HEK293 (cell line): ENCODE measurements at regions not wholly inside any gene's neighbourhood (a gene's known extent, or its start where the extent isn't known, plus 50 kb on each side); places are given as distances from the start of the nearest gene placed in this dataset.

Experiments used
- CTCF ChIA-PET: fragments of 350-600 bp; formaldehyde crosslinking; extraction: SDS; loops from one replicate; lab custom pipeline; 2021; ENCODE audit warnings: antibody characterized with exemption; lab: Yijun Ruan, JAX
- POLR2A ChIA-PET: fragments of 300-600 bp; formaldehyde crosslinking; extraction: SDS; loops from one replicate; lab custom pipeline; 2020; ENCODE audit warnings: antibody characterized with exemption, inconsistent platforms; lab: Yijun Ruan, JAX
- H3K27ac ChIP-seq: fragments of 200-500 bp; sonication (Bioruptor generic); 2 replicates; pipeline ENCODE4 v1.5.1; 2014; ENCODE audit warnings: low read depth, low read length, control low read depth, inconsistent platforms; ENCODE audit errors: extremely low read depth
- H3K36me3 ChIP-seq, 2 experiments: fragments of 200-500 bp in 1 of 2; sonication (Bioruptor generic) in 1 of 2; 1 replicate in 1 of 2; 2 replicates in 1 of 2; pipeline ENCODE4 v1.5.1; 2014 to 2017; ENCODE audit warnings: inconsistent platforms in 2 of 2, low read length in 2 of 2; ENCODE audit not compliant: control insufficient read depth in 2 of 2, insufficient read depth in 1 of 2
- H3K4me1 ChIP-seq: fragments of 200-500 bp; sonication (Bioruptor generic); 2 replicates; pipeline ENCODE4 v1.5.1; 2014; ENCODE audit warnings: mild to moderate bottlenecking, low read length, inconsistent platforms; ENCODE audit not compliant: control insufficient read depth, insufficient read depth
- H3K4me3 ChIP-seq: 2 replicates; pipeline ENCODE4 v1.5.1; 2011; ENCODE audit warnings: low read depth, mild to moderate bottlenecking, control low read depth, low read length, moderate library complexity
- H3K9me3 ChIP-seq: fragments of 200-500 bp; sonication (Bioruptor generic); 2 replicates; pipeline ENCODE4 v1.5.1; 2014; ENCODE audit warnings: low read depth, low read length, inconsistent platforms; ENCODE audit not compliant: control insufficient read depth, insufficient read depth
- OSR2 ChIP-seq: fragments of 450-650 bp; formaldehyde crosslinking; IDR thresholded peaks from 2 replicates; pipeline ENCODE4 v1.5.1; 2016; ENCODE audit warnings: missing biosample characterization, missing genetic modification characterization
- ZNF174 ChIP-seq: fragments of 450-650 bp; formaldehyde crosslinking; IDR thresholded peaks from 2 replicates; pipeline ENCODE4 v1.5.0; 2017; ENCODE audit warnings: missing biosample characterization, mild to moderate bottlenecking, missing genetic modification characterization
- ZNF184 ChIP-seq: fragments of 450-650 bp; IDR thresholded peaks from 2 replicates; pipeline ENCODE4 v1.5.1; 2018; ENCODE audit warnings: missing biosample characterization, mild to moderate bottlenecking, missing genetic modification characterization
- ZNF214 ChIP-seq: fragments of 450-650 bp; formaldehyde crosslinking; IDR thresholded peaks from 2 replicates; pipeline ENCODE4 v1.5.1; 2017; ENCODE audit warnings: missing biosample characterization, mild to moderate bottlenecking, missing genetic modification characterization, borderline replicate concordance
- ZNF223 ChIP-seq: fragments of 450-650 bp; formaldehyde crosslinking; IDR thresholded peaks from 2 replicates; pipeline ENCODE4 v1.5.1; 2016; ENCODE audit warnings: missing biosample characterization, missing genetic modification characterization
- ZNF335 ChIP-seq: fragments of 450-650 bp; formaldehyde crosslinking; conservative IDR thresholded peaks from 2 replicates; pipeline ENCODE4 v1.5.1; 2016; ENCODE audit warnings: missing biosample characterization, missing genetic modification characterization
- ZNF521 ChIP-seq: fragments of 450-650 bp; formaldehyde crosslinking; IDR thresholded peaks from 2 replicates; pipeline ENCODE4 v1.5.1; 2017; ENCODE audit warnings: missing biosample characterization, mild to moderate bottlenecking, missing genetic modification characterization
- ZNF529 ChIP-seq: fragments of 450-650 bp; formaldehyde crosslinking; IDR thresholded peaks from 2 replicates; pipeline ENCODE4 v1.5.1; 2017; ENCODE audit warnings: missing genetic modification characterization, missing biosample characterization; ENCODE audit not compliant: insufficient replicate concordance
- ZNF555 ChIP-seq: fragments of 450-650 bp; formaldehyde crosslinking; conservative IDR thresholded peaks from 2 replicates; pipeline ENCODE4 v1.5.1; 2017; ENCODE audit warnings: missing biosample characterization, mild to moderate bottlenecking, missing genetic modification characterization, inconsistent platforms
- ZNF596 ChIP-seq: fragments of 450-650 bp; IDR thresholded peaks from 2 replicates; pipeline ENCODE4 v1.5.0; 2018; ENCODE audit warnings: missing biosample characterization, mild to moderate bottlenecking, missing genetic modification characterization, moderate library complexity
- ZNF600 ChIP-seq: fragments of 450-650 bp; formaldehyde crosslinking; IDR thresholded peaks from 2 replicates; pipeline ENCODE4 v1.5.1; 2016; ENCODE audit warnings: missing biosample characterization, missing genetic modification characterization
- ZNF624 ChIP-seq: fragments of 450-650 bp; formaldehyde crosslinking; IDR thresholded peaks from 2 replicates; pipeline ENCODE4 v1.5.1; 2017; ENCODE audit warnings: missing biosample characterization, missing genetic modification characterization
- ZNF747 ChIP-seq: fragments of 450-650 bp; formaldehyde crosslinking; IDR thresholded peaks from 2 replicates; pipeline ENCODE4 v1.5.1; 2016; ENCODE audit warnings: missing biosample characterization, missing genetic modification characterization
- ZNF768 ChIP-seq: fragments of 450-650 bp; formaldehyde crosslinking; IDR thresholded peaks from 2 replicates; pipeline ENCODE4 v1.5.1; 2018; ENCODE audit warnings: missing biosample characterization, mild to moderate bottlenecking, missing genetic modification characterization
- TF ChIP-seq, protein P1 (sequence below): fragments of 450-650 bp; formaldehyde crosslinking; IDR thresholded peaks from 2 replicates; pipeline ENCODE4; 2016; ENCODE audit warnings: missing biosample characterization, missing genetic modification characterization
- TF ChIP-seq, protein P2 (sequence below): fragments of 450-650 bp; formaldehyde crosslinking; IDR thresholded peaks from 2 replicates; pipeline ENCODE4 v1.5.1; 2016; ENCODE audit warnings: missing biosample characterization, missing genetic modification characterization
- TF ChIP-seq, protein P3 (sequence below): fragments of 450-650 bp; formaldehyde crosslinking; IDR thresholded peaks from 2 replicates; pipeline ENCODE4 v1.5.1; 2016; ENCODE audit warnings: missing biosample characterization, missing genetic modification characterization
- TF ChIP-seq, protein P4 (sequence below): fragments of 450-650 bp; formaldehyde crosslinking; IDR thresholded peaks from 2 replicates; pipeline ENCODE4 v1.5.1; 2017; ENCODE audit warnings: missing biosample characterization, missing genetic modification characterization
- TF ChIP-seq, protein P5 (sequence below): fragments of 450-650 bp; formaldehyde crosslinking; IDR thresholded peaks from 2 replicates; pipeline ENCODE4 v1.5.1; 2016; ENCODE audit warnings: missing biosample characterization, missing genetic modification characterization

DNA sequence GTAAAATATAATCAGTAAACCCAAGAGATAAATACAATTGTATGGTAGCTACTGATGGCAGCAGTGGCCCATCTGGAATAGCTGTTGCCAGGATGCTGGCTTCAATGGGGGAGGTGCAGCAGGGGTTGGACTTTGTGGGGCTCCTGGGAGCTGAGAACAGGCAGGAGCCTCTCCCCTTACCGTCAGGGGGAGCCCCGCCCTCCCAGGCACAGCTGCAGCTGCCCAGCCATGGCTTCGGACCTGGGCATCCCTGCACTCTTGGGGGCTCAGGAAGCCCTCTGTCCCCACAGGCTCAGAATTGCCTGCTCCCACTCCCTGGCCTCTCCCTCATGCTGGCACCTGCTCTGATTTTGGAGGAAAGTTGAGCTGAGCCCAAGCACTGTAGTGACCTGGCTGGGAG, 741.1 kb downstream of the CDH11 start (continued):
- TF ChIP-seq ZNF223 (tag by site-specific recombination) (no peak), ZNF600 (tag by site-specific recombination) (no peak), ZNF747 (no peak), ZNF768 (no peak), ZNF174 (no peak), ZNF624 (tag by site-specific recombination) (no peak)
- TF ChIP-seq, protein P1, sequence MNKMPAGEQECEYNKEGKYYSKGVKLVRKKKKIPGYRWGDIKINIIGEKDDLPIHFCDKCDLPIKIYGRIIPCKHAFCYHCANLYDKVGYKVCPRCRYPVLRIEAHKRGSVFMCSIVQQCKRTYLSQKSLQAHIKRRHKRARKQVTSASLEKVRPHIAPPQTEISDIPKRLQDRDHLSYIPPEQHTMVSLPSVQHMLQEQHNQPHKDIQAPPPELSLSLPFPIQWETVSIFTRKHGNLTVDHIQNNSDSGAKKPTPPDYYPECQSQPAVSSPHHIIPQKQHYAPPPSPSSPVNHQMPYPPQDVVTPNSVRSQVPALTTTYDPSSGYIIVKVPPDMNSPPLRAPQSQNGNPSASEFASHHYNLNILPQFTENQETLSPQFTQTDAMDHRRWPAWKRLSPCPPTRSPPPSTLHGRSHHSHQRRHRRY (tag by site-specific recombination): no peak
- TF ChIP-seq, protein P2, sequence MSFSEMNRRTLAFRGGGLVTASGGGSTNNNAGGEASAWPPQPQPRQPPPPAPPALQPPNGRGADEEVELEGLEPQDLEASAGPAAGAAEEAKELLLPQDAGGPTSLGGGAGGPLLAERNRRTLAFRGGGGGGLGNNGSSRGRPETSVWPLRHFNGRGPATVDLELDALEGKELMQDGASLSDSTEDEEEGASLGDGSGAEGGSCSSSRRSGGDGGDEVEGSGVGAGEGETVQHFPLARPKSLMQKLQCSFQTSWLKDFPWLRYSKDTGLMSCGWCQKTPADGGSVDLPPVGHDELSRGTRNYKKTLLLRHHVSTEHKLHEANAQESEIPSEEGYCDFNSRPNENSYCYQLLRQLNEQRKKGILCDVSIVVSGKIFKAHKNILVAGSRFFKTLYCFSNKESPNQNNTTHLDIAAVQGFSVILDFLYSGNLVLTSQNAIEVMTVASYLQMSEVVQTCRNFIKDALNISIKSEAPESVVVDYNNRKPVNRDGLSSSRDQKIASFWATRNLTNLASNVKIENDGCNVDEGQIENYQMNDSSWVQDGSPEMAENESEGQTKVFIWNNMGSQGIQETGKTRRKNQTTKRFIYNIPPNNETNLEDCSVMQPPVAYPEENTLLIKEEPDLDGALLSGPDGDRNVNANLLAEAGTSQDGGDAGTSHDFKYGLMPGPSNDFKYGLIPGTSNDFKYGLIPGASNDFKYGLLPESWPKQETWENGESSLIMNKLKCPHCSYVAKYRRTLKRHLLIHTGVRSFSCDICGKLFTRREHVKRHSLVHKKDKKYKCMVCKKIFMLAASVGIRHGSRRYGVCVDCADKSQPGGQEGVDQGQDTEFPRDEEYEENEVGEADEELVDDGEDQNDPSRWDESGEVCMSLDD (tag by site-specific recombination): no peak

DNA sequence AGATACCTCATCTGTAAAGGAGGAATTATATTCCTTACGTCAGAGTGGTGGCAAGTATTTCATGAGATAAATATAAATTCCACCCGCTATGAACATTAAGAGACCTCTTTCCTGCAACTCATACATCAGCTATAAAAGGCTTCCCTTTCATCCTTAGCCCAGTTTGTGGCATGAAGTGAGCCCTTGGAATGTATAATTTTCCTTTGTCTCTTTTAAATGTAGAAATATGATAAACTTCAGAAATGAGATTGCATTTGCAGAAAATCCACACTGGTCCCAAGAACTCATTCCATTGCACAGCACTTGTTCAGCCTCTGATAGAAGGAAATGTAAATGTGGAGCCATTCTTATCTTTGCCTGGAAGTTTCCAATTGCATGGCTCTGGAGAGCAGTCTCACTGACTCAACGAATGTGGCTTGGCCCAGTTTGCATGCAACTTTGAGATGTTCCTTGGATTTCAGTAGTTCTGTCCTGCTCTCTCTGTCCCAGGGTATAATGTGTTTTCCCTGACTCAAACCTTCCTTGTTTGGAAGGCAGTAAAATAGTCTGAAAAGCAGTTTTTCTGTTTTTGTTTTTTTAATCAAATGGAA, 746.4 kb downstream of the CDH11 start:
- POLR2A ChIA-PET: no interaction called here
- H3K36me3 ChIP-seq: no peaks in the 10 kb centered on the region
- no peaks in the 10 kb centered on the region for H3K4me1 ChIP-seq
- CTCF ChIA-PET: no interaction called here
- TF ChIP-seq ZNF624 (tag by site-specific recombination): no peak
- TF ChIP-seq ZNF184: no peak
- TF ChIP-seq, protein P3, sequence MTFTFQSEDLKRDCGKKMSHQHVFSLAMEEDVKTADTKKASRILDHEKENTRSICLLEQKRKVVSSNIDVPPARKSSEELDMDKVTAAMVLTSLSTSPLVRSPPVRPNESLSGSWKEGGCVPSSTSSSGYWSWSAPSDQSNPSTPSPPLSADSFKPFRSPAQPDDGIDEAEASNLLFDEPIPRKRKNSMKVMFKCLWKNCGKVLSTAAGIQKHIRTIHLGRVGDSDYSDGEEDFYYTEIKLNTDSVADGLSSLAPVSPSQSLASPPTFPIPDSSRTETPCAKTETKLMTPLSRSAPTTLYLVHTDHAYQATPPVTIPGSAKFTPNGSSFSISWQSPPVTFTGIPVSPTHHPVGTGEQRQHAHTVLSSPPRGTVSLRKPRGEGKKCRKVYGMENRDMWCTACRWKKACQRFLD: no peak
- TF ChIP-seq ZNF596 (tag by site-specific recombination): no peak
- no peak for TF ChIP-seq ZNF555
- TF ChIP-seq ZNF521 (tag by site-specific recombination): no peak
- TF ChIP-seq ZNF214: no peak
- TF ChIP-seq OSR2 (tag by site-specific recombination): no peak
- TF ChIP-seq ZNF335 (tag by site-specific recombination): no peak
- TF ChIP-seq ZNF529 (tag by site-specific recombination): no peak
- TF ChIP-seq, protein P4, sequence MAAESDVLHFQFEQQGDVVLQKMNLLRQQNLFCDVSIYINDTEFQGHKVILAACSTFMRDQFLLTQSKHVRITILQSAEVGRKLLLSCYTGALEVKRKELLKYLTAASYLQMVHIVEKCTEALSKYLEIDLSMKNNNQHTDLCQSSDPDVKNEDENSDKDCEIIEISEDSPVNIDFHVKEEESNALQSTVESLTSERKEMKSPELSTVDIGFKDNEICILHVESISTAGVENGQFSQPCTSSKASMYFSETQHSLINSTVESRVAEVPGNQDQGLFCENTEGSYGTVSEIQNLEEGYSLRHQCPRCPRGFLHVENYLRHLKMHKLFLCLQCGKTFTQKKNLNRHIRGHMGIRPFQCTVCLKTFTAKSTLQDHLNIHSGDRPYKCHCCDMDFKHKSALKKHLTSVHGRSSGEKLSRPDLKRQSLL (tag by site-specific recombination): no peak
- TF ChIP-seq, protein P5, sequence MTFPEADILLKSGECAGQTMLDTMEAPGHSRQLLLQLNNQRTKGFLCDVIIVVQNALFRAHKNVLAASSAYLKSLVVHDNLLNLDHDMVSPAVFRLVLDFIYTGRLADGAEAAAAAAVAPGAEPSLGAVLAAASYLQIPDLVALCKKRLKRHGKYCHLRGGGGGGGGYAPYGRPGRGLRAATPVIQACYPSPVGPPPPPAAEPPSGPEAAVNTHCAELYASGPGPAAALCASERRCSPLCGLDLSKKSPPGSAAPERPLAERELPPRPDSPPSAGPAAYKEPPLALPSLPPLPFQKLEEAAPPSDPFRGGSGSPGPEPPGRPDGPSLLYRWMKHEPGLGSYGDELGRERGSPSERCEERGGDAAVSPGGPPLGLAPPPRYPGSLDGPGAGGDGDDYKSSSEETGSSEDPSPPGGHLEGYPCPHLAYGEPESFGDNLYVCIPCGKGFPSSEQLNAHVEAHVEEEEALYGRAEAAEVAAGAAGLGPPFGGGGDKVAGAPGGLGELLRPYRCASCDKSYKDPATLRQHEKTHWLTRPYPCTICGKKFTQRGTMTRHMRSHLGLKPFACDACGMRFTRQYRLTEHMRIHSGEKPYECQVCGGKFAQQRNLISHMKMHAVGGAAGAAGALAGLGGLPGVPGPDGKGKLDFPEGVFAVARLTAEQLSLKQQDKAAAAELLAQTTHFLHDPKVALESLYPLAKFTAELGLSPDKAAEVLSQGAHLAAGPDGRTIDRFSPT: no peak
- TF ChIP-seq ZNF174: no peak
- no peak overlapping the region for H3K4me3 ChIP-seq
- H3K9me3 ChIP-seq: no peaks in the 10 kb centered on the region
- no peak overlapping the region for H3K27ac ChIP-seq
